HT-29 (cell line): ENCODE measurements at regions not wholly inside any gene's neighbourhood (a gene's known extent, or its start where the extent isn't known, plus 50 kb on each side); places are given as distances from the start of the nearest gene placed in this dataset.

ENCODE experiments used
- DNase-seq: peaks from one replicate; pipeline ENCODE4 v3.0.0-alpha.2; 2015; ENCODE audit warnings: low spot score

DNA sequence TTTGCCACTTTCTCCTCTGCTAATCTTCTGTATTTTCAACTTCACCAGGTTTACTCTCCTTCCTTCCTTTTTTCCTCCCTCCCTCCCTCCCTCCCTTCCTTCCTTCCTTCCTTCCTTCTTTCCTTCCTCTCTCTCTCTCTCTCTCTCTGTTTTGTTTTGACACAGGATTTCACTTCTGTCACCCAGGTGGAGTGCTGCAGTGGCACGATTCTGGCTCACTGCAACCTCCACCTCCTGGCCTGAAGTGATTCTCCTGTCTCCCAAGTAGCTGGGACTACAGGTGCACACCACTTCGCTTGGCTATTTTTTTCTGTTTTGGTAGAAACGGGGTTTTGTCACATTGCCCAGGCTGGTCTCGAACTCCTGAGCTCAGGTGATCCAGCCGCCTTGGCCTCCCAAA is 181.2 kb upstream of the BTG1 start:
- no peak for DNase-seq

DNA sequence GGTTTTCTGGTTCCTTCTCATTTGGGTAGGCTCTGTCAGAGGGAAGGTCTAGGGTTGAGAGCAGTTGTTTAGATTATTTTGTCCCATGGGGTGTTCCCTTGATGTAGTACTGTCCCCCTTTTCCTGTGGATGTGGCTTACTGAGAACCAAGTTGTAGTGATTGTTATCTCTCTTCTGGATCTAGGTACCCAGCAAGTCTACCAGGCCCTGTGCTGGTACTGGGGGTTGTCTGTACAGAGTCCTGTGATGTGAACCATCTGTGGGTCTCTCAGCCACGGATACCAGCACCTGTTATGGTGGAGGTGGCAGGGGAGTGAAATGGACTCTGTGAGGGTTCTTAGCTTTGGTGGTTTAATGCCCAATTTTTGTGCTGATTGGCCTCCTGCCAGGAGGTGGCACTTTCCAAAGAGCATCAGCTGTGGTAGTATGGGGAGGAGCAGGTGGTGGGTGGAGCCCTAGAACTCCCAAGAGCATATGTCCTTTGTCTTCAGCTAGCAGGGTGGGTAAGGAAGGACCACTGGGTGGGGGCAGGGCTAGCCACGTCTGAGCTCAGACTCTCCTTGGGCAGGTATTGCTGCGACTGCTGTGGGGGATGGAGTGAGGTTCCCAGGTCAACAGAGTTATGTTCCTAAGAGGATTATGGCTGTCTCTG is 179.3 kb upstream of the BTG1 start:
- peak; percentile 5 for DNase-seq

DNA sequence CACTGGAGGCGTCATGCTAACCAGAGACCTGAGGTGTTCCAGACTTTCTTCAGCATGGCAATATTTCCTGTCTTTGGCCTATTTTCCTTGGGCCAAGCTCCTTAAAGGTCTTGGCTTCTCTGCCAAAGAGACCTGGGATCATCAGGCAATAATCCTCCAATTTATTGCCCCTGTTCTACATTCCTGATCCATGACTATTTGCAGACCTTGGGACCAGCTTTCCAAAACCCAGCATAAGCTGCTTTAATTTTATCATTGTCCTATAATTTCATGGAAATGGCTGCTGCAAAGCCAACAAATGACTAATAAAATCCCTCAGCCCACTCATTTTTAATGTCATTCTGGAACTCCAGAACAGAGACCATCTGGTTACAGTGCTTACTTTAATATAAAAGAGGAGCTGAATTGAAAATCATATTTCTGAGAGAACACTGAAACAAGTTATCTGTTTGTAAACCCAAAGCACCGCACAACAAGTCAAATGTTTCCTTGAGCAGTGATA is 166.9 kb upstream of the BTG1 start:
- DNase-seq, result no peak

DNA sequence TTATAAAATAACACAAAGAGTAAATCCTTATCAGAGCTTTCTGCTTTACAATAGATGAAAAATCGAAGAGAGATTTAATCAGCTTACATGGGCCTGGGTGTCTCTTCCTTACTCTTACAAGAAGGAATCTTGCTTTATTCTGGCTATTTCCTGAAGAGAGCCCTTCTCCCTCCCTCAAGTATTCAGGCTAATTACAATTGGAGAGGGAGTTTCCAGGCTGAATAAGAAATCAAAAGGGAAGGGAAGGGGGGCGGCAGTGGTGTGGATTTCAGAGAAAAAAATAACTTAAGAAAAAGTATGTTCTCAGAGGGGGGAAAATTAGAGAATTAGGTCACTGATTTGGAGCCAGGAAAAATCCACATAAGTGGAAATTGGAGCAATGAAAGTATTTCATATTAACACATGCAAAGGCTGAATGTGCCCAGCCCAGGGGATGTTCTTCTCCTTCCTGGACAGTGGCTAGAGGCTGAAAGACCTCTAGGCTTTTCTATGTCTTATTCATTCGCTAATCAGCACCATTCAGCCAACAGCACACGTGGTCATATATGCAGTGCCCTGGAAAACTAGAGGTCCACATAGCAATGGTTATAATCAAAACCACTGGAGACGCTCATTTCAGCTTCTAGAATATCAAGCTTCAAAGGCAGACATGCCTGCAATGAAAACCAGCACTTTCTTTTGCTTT is 158.9 kb upstream of the BTG1 start:
- DNase-seq, result no peak

DNA sequence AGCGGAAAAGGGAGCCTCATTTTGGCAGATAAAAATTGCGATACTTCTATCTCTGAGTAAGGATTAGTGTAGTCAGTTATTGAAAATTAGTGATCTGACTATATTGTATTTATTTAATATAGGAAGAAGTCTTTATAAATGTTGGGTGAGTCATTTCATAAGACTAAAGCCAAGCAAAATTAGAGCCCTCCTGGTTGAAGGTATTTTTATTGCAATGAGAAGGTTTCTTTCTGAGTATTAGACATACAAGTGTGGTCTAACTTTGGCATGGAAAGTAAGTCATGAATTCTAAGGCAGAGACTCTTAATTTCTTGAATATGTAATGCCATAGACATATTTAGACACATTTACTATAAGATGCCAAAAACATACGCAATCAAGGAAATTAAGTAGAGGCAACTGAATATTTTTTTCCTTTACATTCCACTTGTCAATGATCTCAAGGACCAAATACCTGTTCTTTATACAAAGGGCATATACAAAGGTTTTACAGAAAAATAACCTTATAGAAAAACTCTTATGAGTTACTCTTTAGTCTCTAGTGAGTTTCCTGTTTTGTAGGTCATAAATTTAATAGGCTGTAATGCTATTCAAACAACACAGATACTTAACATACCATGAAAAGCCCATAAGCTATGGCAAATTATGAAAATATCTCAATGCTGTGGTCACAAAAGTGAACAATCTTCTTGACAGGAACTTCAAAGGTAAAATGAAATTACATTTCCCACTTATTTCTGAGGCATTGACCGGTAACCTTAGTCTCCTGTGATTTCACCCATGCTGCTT is 156.6 kb upstream of the BTG1 start:
- DNase-seq, result no peak

DNA sequence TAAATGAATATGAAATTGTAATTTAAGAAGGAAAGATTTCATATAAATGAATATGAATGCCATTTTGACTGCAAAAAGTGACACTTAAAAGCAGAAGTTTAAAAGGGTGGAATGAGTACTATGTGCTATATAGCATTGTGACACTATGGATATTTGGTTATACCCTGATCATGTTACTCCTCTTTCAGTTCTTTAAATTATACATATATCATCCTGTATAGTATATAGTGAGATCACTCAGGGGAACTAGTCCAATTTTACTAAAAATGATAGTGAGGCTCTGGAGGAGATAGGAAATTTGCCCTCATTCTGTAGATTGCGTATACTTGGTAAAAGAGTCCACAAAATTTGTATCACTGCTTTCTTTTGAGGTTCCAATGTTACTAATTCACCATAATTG is 155.7 kb upstream of the BTG1 start:
- no peak for DNase-seq

DNA sequence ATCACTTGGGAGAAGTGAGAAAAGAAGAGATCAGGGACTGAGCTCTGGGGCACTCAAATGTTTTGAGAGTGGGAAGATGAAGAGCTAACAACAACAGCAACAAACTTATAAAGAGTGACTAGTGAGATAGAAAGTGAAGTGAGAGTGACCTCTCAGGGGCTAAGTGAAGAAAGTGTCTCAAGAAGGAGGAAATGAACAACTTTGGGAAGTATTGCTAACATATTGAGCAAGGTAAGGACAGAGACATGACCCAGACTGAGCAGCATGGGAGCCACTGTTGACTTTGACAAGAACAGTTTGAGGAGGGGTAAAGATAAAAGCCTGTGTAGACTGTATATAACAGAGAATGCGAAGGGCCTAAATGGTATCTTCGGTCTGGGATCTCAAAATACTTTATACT is 155.1 kb upstream of the BTG1 start:
- DNase-seq, result no peak

DNA sequence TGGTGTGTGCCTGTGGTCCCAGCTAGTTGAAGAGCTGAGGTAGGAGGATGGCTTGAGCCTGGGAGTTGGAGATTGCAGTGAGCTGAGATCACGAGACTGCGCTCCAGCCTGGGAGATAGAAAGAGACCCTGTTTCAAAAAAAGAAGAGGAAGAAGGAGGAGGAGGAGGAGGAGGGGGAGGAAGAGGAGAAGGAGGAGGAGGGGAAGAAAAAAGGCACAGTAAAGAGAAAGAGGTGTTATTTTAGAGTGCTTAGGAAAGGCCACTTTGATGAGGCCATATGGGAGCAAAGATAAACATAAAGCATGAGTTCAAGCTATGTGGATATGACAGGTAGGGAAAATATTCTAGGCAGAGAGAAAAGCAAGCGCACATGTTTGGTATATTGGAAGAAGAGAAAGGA is 154.1 kb upstream of the BTG1 start:
- no peak for DNase-seq

DNA sequence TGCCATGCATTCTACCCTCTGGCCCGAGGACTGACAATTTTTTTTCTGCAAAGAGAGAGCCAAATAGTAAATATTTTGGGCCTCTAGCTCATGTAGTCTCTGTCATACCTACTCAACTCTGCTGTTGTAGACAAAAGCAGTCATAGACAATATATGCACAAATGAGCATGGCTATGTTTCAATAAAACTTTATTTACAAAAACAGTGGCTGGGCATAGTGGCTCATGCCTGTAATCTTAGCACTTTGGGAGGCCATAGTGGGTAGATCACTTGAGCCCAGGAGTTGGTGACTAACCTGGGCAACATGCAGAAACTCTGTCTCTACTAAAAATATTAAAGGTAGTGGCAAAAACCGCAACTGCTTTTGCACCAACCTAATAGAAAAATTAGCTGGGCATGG is 153.7 kb upstream of the BTG1 start:
- no peak for DNase-seq

DNA sequence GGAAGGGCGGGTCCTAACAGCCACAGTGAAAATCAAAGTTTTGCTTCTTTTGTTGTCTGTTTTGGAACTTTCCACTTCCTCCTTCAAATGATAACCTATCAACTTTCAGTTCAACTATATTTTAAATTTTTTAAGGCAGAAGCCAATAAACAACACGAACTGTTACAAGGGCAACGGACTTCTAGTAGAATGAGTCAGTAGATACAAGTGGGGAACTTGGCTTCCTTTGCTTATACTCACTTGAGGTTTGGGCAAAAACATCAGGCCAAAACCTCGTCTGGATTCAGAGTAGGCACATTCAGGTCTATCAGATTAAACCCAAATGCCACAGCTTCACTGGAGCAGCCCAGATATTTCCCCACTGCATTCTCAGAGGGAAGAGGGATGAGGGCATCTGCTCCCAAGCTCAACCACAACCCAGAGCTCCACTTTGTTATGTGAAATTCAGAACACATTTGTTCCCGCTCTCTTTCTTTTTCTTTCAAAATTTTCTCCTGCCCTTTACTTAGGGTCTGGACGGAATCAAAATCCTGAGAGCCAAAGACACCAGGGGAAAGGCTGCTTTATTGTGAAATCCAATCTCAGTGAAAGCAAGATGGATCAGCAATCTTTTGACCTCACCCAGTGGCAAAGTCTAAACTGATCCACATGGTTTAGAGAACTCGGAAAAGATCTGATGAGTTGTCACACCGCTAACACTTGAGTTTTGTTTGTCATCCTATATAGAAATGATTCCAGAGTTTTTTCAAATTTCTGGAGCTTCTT is 152.5 kb upstream of the BTG1 start:
- no peak for DNase-seq

DNA sequence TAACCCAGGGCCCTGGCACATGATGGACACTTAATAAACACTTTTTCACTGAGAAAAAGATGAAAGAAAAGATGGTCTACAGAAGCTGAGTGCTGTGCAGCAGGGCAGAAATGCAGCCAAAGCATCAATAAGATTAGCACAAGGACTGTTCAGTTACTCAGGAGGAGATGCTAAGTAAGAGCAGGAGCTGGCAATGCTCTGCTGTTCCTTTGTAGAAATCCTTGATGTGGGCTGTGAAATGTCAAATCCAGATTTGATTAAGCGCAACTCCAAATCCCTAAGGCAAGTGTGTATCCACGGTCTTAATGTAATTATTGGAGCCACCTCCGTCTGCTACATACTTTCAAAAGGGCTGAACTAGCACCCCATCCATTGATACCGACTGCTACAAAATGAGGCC is 151.8 kb upstream of the BTG1 start:
- DNase-seq, result no peak

DNA sequence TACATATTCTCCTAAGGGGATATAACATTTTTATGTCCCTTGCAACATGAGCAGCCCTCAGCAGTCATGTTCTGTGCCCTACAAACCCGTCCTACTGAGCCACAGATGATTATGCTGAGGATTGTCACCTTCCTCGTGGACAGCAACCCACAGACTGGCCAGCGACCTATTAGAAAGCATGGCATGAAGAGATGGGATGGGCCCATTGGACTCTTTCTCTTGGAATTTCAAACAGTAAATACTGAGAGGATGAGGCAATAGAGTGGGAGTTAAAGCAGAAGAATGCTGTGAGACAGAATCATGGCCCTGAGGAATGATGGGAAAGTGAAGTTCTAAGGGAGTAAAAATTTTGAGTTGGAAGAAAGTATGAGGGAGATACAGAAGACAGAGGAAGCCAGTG is 149.9 kb upstream of the BTG1 start:
- DNase-seq, result no peak

DNA sequence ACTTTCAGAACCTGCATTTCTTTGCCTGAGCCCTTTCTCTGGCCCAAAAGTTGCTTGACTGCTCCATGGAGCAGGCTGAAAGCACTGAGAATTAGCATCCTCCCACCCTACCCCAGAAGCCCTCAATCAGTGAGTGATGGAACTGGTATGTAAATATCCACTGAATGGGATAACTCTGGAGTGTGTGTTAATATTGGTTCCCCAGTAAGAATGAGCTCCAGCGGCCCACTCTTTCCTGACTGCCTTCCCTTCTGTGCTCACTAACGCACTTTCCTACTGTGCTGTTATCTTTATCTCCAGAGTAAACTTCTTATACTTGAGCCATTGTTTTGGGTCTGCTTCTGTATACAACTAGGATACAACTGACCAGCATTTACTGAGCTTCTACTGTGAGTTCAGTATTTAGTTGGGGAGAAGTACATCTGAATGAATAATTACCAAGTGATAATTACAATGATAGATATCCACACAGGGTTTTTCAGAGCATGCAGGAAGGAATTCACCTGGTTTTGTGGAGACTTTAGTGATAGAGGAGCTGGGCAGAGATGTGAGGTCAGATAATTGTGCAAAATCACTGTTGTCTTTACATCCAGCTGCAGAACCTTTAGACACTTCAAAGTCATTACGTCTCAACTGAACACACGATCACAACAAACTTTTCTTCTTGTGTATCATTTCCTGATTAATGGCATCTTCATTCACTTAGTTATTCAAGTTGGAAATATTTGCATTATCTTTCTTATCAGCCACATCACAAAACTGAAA is 149.2 kb upstream of the BTG1 start:
- no peak for DNase-seq

DNA sequence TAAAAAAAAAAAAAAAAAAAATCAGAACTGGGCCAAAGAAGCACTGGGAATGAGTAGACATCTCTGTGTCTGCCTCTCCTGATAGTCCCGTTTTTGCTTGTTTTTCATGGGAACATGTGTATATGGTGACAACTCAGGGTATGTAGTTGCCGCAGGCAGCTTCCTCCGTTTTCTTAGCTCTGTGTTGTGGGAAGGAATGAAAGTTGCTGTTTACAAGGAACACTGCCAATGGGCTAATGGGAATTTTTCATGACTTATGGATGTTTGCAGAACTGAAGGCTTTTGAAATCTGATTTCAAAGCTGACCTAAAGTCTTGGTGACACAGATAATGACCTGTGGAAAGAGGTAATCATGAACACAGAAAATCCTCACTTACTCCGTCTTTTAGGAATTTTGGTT is 146.4 kb upstream of the BTG1 start:
- DNase-seq, result no peak

DNA sequence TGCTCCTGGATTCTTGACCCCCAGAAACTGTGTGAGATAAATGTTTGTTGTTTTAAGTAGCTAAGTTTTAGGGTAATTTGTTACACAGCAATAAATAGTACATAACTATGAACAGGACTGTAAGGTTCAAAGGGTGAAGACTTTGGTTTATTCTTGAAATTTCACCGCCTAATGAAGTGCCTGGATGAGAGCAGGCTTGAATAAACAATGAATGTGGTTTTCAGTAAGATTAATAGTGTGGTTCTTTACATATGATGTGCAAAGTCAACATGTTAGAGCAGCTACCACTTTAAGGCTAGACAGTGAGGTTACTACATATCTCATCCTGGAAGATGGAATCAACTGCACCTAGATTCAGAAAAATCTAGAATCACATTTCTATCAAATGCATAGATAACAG is 145.2 kb upstream of the BTG1 start:
- no peak for DNase-seq

DNA sequence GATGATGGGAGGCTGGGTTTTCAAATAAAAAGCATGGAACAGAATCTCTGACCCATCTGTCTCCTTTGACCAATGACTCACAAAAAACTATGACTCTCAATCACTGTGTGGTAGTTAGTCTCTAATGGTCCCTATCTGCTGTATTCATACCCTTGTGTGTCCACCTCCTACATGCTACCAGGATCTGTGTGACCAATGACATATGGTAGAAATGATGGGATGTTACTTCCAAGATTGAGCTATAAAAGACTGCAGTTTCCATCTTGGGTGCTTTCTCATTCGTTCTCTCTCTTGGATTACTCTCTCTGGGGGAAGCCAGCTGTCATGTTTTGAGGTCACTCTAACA is 144.7 kb upstream of the BTG1 start:
- no peak for DNase-seq

DNA sequence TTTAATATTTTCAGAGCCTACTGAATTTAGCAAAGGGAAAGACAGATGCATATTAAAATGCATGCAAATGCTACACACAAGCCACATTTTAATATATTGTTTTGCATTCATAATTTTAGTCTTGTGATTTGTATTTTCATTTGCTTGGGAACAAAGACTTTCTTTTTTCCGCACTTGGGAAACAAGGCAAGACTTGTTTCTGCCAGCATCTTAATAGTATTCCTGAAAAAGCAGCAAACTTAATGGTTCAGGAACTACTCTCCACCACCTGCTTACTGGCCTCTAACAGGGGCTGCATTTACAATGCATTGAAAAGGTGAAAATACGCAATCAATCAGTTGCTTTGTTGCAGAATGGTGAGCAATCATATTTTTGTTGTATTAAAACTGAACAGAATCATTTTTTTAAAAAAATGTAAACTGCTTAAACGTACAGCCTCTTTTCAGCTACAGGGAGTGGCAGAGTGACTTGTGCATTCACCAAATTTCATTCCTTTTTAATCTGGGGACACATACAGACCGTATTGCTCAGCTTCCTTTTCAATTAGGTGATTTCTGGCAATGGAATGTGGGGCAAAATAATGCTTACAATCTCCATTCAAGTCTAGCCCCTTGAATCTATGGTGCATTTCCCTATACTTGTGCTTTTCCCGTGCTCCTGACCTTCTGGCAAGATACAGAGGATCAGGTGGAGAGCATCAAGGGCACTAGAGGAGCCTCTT is 144.1 kb upstream of the BTG1 start:
- DNase-seq, result no peak

DNA sequence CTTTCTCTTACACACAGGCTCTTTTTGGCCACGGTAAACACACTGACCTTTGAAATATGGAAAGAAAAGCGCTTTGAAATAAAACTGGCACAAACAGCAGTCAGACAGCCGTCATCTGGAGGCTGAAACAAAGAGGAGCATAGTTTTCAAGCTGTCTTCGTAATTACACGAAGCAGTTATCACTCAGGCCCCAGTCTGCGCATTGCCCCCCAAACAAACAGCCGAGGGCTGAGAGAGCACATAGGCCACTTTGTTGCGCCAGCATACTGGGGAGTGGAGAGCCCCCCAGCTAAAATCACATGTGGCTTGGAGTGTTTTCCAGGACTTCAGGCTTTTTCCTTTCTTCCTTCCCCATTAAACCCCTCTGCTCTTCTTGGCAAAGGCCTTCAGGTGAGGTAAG is 142.9 kb upstream of the BTG1 start:
- DNase-seq, result no peak

DNA sequence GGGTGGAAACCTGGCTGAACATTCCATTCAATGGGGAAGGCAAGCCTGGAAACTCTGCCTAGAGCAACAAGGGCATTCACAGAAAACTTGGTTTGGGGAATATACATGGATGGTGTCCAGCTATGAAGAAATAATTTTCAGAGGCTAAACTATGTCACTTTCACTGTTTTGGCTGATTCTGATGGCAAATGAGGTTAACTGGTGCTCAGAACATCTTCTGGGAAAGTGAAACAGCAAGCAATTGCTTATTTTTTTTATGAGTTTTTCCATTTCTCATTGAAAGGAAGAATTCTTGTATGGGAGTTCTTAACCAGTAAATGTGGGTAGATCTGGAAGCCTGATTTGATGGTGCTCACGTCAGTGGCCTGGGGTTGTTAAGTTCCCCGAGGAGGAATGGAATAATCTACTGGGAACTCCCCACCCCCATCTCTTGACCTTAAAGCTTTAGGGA is 132.8 kb upstream of the BTG1 start:
- no peak for DNase-seq

DNA sequence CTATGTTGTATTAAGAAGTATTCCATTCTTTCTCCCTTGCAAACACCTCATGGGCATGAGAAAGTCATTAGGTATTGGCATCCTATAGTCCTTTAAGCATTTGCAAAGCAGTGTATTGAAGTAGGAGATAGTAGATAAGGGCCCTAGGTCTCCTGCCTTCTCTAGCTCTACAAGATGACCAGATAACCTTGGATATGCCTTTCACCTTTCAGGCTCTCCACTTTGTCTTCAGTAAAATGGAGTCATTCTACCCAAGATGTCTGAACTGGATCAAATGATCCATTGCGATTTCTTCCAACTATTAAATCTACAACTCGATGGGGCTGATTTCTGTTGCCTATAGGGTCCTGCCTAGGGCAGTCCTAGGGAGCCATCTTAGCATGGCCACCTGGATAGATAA is 132.1 kb upstream of the BTG1 start:
- DNase-seq, result no peak

DNA sequence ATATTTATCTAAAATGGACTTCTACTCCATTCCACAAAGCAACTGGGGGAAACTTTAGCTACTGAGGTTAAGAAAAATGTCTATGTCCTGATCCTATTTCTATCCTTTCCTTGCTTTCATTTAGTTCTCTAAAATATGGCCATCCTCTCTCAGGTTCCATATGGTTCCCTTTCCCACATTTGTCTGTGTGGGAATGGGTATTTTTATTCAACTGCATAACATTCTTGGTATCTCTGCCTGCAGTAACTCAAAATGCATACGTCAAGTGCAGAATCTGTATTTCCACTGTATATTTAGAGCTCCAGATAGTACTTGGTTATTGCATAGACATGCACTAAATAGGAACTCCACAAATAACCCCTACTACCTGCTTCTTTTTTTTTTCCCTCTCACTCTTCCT is 130.6 kb upstream of the BTG1 start:
- no peak for DNase-seq
